ENCODE measurements at regions not wholly inside any gene's neighbourhood (a gene's known extent, or its start where the extent isn't known, plus 50 kb on each side); places are given as distances from the start of the nearest gene placed in this dataset.

DNA sequence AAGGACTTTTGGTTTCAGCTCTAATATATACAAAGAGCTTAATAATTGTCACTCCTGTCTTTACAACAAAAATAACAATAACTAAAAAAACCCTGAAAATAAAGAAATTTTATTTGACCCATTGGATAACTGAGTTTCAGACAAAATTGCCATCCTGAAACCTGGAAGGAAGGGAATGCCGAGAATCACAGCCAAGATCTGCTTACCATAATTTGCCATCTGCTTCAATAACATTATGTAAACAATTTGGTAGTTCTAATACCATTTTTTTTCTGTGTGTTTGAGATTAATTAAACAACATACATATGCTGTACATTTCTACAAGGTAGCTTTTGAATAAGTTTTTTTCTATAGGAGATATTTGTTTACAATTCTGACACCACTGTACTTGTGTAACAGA, 596.3 kb upstream of the MGAT4C start:
- TF ChIP-seq, protein P1, sequence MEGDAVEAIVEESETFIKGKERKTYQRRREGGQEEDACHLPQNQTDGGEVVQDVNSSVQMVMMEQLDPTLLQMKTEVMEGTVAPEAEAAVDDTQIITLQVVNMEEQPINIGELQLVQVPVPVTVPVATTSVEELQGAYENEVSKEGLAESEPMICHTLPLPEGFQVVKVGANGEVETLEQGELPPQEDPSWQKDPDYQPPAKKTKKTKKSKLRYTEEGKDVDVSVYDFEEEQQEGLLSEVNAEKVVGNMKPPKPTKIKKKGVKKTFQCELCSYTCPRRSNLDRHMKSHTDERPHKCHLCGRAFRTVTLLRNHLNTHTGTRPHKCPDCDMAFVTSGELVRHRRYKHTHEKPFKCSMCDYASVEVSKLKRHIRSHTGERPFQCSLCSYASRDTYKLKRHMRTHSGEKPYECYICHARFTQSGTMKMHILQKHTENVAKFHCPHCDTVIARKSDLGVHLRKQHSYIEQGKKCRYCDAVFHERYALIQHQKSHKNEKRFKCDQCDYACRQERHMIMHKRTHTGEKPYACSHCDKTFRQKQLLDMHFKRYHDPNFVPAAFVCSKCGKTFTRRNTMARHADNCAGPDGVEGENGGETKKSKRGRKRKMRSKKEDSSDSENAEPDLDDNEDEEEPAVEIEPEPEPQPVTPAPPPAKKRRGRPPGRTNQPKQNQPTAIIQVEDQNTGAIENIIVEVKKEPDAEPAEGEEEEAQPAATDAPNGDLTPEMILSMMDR (IDR thresholded peaks at IDR 0.05), result no peak
- TF ChIP-seq EP300 (IDR thresholded peaks at IDR 0.05), result no peak
- TF ChIP-seq POLR2AphosphoS5 (IDR thresholded peaks at IDR 0.05), result no peak
- TF ChIP-seq POLR2A (IDR thresholded peaks at IDR 0.05), result no peak

All from upper lobe of left lung (tissue), 4 donors.